BE2C (cell line): ENCODE measurements at regions not wholly inside any gene's neighbourhood (a gene's known extent, or its start where the extent isn't known, plus 50 kb on each side); places are given as distances from the start of the nearest gene placed in this dataset.

Experiments
- DNase-seq: peaks from one replicate; pipeline ENCODE4 v3.0.0-alpha.2; 2020
- H3K27me3 ChIP-seq: fragments of 250-450 bp; sonication (Bioruptor Pico); 2 replicates; pipeline ENCODE4 v1.5.1; 2020; ENCODE audit warnings: mild to moderate bottlenecking
- H3K36me3 ChIP-seq: fragments of 250-450 bp; sonication (Bioruptor Pico); 2 replicates; pipeline ENCODE4 v1.5.1; 2020; ENCODE audit warnings: mild to moderate bottlenecking
- H3K4me1 ChIP-seq: fragments of 250-450 bp; sonication (Bioruptor Pico); 2 replicates; pipeline ENCODE4 v1.5.1; 2020
- H3K4me3 ChIP-seq: 2 replicates; pipeline ENCODE4 v1.5.1; 2011; ENCODE audit warnings: low read depth, low read length
- H3K9me3 ChIP-seq: fragments of 250-450 bp; sonication (Bioruptor Pico); 2 replicates; pipeline ENCODE4 v1.5.1; 2020
- CTCF ChIP-seq: IDR thresholded peaks from 2 replicates; pipeline ENCODE4 v1.5.1; 2012; ENCODE audit warnings: mild to moderate bottlenecking, low read depth, low read length

DNA sequence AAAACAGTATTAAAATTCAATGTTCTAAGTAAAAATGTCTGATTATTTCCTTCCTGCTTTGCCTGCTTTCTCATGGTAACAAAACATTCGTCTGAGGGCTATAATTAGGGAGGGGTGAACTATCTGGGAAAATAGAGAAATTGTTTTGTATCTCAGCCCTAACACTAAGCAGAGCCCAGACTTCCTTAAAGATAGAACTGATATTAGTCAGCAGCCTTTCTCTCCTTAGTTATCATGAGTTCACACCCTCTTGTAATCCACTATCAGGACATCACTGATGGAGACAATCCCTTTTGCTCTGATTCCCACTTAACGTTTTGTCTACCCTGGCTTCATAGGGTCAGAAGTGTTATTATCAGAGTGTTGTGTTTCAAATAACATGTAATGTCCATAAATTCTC is 701.1 kb upstream of the ZEB2 start:
- H3K36me3 ChIP-seq, result no peaks in the 10 kb centered on the region
- no peak for TF ChIP-seq CTCF
- no peaks in the 10 kb centered on the region for H3K27me3 ChIP-seq
- DNase-seq, result no peak
- H3K4me1 ChIP-seq, result no peaks in the 10 kb centered on the region
- no peaks in the 10 kb centered on the region for H3K9me3 ChIP-seq
- H3K4me3 ChIP-seq, result no peak overlapping the region

GRCh38 chr2:145220496-145220895 is 700.6 kb upstream of the ZEB2 start:
- no peaks in the 10 kb centered on the region for H3K4me1 ChIP-seq
- no peak for DNase-seq
- H3K4me3 ChIP-seq, result no peak overlapping the region
- no peaks in the 10 kb centered on the region for H3K27me3 ChIP-seq
- TF ChIP-seq CTCF, result no peak
- no peaks in the 10 kb centered on the region for H3K9me3 ChIP-seq
- H3K36me3 ChIP-seq, result no peaks in the 10 kb centered on the region

DNA sequence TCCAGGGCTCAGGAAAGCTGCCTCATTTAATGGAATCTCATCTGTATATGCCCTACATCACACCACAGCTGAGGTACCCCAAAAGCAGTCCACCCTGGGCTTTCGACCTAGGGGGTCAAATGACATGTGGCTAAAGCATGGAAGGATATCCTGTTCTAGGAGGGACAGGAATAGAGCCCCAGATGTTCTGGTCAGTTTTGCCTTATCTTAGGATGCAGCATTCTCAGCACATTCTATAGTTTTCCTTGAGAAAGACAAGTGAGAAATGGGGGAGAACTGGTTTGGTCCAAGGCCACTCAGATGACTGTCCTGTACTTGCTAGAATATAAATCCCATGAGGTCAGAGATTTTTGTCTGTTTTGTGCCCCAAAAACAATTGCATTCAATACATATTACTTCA is 688.0 kb upstream of the ZEB2 start:
- DNase-seq, result no peak
- no peak for TF ChIP-seq CTCF
- H3K4me3 ChIP-seq, result no peak overlapping the region
- no peaks in the 10 kb centered on the region for H3K27me3 ChIP-seq
- H3K36me3 ChIP-seq, result no peaks in the 10 kb centered on the region
- no peaks in the 10 kb centered on the region for H3K9me3 ChIP-seq
- H3K4me1 ChIP-seq, result no peaks in the 10 kb centered on the region

DNA sequence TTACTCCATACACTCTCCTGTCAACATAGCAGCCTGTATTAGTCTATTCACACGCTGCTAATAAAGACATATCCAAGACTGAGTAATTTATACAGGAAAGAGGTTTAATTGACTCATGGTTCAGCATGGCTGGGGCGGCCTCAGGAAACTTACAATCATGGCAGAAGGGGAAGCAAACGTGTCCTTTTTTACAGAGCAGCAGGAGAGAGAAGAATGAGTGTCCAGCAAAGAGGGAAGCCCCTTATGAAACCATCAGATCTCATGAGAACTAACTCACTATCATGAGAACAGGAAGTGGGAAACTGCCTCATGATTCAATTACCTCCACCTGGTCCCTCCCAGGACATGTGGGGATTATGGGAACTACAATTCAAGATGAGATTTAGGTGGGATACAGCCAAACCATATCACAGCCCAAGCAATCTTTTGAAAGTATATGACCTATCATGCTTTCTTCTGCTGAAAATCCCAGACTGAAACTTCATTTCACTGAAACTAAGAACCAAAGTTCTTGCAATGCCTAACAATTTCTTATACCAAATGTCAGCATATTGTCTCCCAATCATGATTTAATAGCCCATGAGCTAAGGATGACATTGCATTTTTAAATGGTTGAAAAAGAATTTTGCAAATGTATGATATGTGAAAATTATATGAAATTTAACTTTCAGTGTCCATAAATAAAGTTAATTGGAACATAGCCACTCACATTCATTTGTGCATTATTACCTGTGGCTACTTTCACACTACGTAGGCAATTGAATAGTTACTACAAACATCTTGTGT is 686.8 kb upstream of the ZEB2 start:
- no peaks in the 10 kb centered on the region for H3K9me3 ChIP-seq
- H3K27me3 ChIP-seq, result no peaks in the 10 kb centered on the region
- H3K4me3 ChIP-seq, result no peak overlapping the region
- no peaks in the 10 kb centered on the region for H3K36me3 ChIP-seq
- TF ChIP-seq CTCF, result no peak
- no peak for DNase-seq
- H3K4me1 ChIP-seq, result no peaks in the 10 kb centered on the region

DNA sequence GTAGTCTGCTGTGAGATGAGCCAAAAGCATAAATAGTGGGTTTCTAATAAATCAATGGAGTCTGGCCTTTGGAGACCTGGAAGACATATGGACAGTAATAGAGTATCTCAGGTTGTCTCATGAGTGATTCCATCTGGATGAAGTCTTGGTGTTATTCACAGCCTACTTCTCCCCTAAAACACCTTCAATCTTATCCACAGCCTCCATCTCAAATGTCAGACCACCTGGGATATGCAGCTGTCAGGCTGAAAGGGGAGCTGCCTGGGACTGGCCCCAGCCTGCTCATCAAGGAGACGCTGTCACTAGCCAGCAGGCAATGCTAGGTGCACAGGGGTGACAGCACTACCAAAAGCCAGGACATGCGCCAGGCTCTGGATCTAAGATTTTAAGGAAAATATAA is 684.0 kb upstream of the ZEB2 start:
- Histone ChIP-seq H3K9me3 (no peaks in the 10 kb centered on the region), H3K27me3 (no peaks in the 10 kb centered on the region), H3K4me3 (no peak overlapping the region), H3K4me1 (no peaks in the 10 kb centered on the region), H3K36me3 (no peaks in the 10 kb centered on the region)
- no peak for TF ChIP-seq CTCF
- DNase-seq, result no peak

DNA sequence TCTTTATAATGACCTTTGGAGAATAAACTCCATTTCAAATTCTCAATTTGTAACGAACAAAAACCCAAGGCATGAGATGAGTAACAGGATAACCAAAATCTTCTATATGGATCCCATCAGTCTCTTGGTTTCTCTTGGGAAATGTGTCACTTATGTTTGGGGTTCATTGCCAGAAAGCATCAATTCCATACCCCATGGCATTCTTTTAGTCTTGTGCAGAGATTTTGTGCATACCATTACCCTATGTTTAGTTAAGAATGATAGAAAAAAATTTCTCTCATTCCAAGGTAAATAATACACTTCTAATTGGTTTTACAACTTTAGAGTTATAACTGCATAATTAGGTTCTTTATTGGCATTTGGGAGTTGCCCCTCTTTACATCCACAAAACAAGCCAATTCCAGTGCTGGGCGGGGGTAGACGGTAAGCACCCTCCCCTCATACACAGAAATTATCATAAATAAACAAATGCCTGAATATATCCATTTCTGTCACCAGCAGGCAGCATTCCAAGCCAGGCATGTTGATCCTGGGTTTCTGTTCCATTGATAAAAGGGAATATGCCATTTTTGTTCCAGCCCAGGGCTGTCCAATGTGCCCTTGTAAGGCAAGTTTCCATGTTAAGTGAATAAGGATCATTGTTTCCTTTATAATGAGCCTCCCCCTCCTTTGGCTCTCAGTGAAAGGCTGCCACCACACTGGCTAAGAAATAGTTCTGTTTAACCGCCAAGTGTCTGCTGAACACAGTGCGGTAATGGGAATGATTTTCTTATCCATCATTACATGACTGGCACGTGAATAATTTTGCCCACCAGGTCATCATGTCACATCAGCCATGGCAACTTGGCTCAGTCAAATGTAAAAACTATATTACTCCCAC is 680.1 kb upstream of the ZEB2 start:
- H3K4me3 ChIP-seq, result no peak overlapping the region
- no peaks in the 10 kb centered on the region for H3K36me3 ChIP-seq
- H3K9me3 ChIP-seq, result no peaks in the 10 kb centered on the region
- H3K4me1 ChIP-seq, result no peaks in the 10 kb centered on the region
- no peaks in the 10 kb centered on the region for H3K27me3 ChIP-seq
- TF ChIP-seq CTCF, result no peak
- DNase-seq, result no peak
